SU-DHL-6 (cell line): ENCODE measurements at regions not wholly inside any gene's neighbourhood (a gene's known extent, or its start where the extent isn't known, plus 50 kb on each side); places are given as distances from the start of the nearest gene placed in this dataset.

Experiments
- H2AFZ ChIP-seq: fragments of 200-600 bp; sonication (generic); 2 replicates; pipeline ENCODE4 v1.6.1; 2014; ENCODE audit warnings: low read depth, mild to moderate bottlenecking, moderate library complexity, mixed read lengths, antibody characterized with exemption, low read length; ENCODE audit not compliant: severe bottlenecking
- H3F3A ChIP-seq: fragments of 200-600 bp; shearing (Covaris generic); 2 replicates; pipeline ENCODE4 v1.6.0; 2016; ENCODE audit warnings: antibody characterized with exemption, mild to moderate bottlenecking; ENCODE audit not compliant: insufficient read depth
- H3K27ac ChIP-seq: fragments of 200-600 bp; sonication (generic); 2 replicates; pipeline ENCODE4 v1.5.1; 2016; ENCODE audit warnings: low read depth, mild to moderate bottlenecking, low read length, moderate library complexity, mixed read lengths
- H3K27me3 ChIP-seq: fragments of 200-600 bp; sonication (generic), shearing (Covaris generic); 2 replicates; pipeline ENCODE4 v1.6.0; 2014; ENCODE audit warnings: mild to moderate bottlenecking, low read length
- H3K36me3 ChIP-seq: fragments of 200-600 bp; sonication (generic); 2 replicates; pipeline ENCODE4 v1.6.1; 2014; ENCODE audit warnings: mild to moderate bottlenecking, low read length, mixed read lengths
- H3K4me2 ChIP-seq: fragments of 300-600, 200-600 bp; shearing (Covaris generic), sonication (generic); 2 replicates; pipeline ENCODE4 v1.6.0; 2014; ENCODE audit warnings: low read length, low read depth, mild to moderate bottlenecking; ENCODE audit not compliant: poor library complexity, severe bottlenecking
- H3K4me3 ChIP-seq: fragments of 200-600 bp; sonication (generic); 2 replicates; pipeline ENCODE4 v1.5.1; 2014; ENCODE audit warnings: antibody characterized with exemption, low read length, mild to moderate bottlenecking, mixed read lengths; ENCODE audit not compliant: insufficient read depth, poor library complexity, severe bottlenecking
- H3K79me2 ChIP-seq: fragments of 200-600 bp; sonication (generic); 2 replicates; pipeline ENCODE4 v1.6.1; 2014; ENCODE audit warnings: mild to moderate bottlenecking, low read length, moderate library complexity; ENCODE audit not compliant: insufficient read depth
- H3K9ac ChIP-seq: fragments of 200-600 bp; sonication (generic); 2 replicates; pipeline ENCODE4 v1.7.0; 2014; ENCODE audit warnings: mild to moderate bottlenecking, low read length
- H3K9me2 ChIP-seq: fragments of 200-600 bp; sonication (generic); replicated peaks from 2 replicates; pipeline ENCODE4 v1.6.1; 2014; ENCODE audit warnings: low read length; ENCODE audit not compliant: insufficient read depth
- H3K9me3 ChIP-seq: fragments of 200-600 bp; sonication (generic); 2 replicates; pipeline ENCODE4 v1.6.1; 2014; ENCODE audit warnings: low read length, mixed read lengths; ENCODE audit not compliant: insufficient read depth
- H4K20me1 ChIP-seq: fragments of 200-600 bp; sonication (generic); 2 replicates; pipeline ENCODE4 v1.6.1; 2014; ENCODE audit warnings: low read depth, mild to moderate bottlenecking, antibody characterized with exemption, low read length, moderate library complexity, mixed read lengths
- EZH2phosphoT487 ChIP-seq: fragments of 200-600 bp; sonication (generic), shearing (Covaris generic); conservative IDR thresholded peaks from 2 replicates; pipeline ENCODE4 v1.6.1; 2018; ENCODE audit warnings: mild to moderate bottlenecking, antibody characterized with exemption, low read length, moderate library complexity, mixed read lengths
- TF ChIP-seq, protein P1 (sequence below): fragments of 200-600 bp; sonication (generic); IDR thresholded peaks from one replicate; pipeline ENCODE4 v1.5.1; 2017; ENCODE audit warnings: antibody characterized with exemption, mild to moderate bottlenecking, low read length, moderate library complexity; ENCODE audit not compliant: insufficient read depth, poor library complexity, severe bottlenecking

- Histone ChIP-seq H3K9me3 (no peaks in the 10 kb centered on the region), H3K9me2 (no peaks in the 10 kb centered on the region), H3K27me3 (no peaks in the 10 kb centered on the region), H3K79me2 (no peaks in the 10 kb centered on the region), H3K4me3 (no peak overlapping the region), H2AFZ (no peak overlapping the region), H3F3A (no peaks in the 10 kb centered on the region), H3K27ac (no peak overlapping the region), H4K20me1 (no peaks in the 10 kb centered on the region), H3K36me3 (no peaks in the 10 kb centered on the region), H3K4me2 (no peak overlapping the region), H3K9ac (no peak overlapping the region)
- TF ChIP-seq EZH2phosphoT487, result no peak
- TF ChIP-seq, protein P1, sequence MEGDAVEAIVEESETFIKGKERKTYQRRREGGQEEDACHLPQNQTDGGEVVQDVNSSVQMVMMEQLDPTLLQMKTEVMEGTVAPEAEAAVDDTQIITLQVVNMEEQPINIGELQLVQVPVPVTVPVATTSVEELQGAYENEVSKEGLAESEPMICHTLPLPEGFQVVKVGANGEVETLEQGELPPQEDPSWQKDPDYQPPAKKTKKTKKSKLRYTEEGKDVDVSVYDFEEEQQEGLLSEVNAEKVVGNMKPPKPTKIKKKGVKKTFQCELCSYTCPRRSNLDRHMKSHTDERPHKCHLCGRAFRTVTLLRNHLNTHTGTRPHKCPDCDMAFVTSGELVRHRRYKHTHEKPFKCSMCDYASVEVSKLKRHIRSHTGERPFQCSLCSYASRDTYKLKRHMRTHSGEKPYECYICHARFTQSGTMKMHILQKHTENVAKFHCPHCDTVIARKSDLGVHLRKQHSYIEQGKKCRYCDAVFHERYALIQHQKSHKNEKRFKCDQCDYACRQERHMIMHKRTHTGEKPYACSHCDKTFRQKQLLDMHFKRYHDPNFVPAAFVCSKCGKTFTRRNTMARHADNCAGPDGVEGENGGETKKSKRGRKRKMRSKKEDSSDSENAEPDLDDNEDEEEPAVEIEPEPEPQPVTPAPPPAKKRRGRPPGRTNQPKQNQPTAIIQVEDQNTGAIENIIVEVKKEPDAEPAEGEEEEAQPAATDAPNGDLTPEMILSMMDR, result no peak
Measured at GRCh38 chr10:35731828-35732227, 89.7 kb upstream of the FZD8 start.

- Histone ChIP-seq H3K9ac (no peak overlapping the region), H3K27me3 (no peaks in the 10 kb centered on the region), H3F3A (no peaks in the 10 kb centered on the region), H4K20me1 (no peaks in the 10 kb centered on the region), H2AFZ (no peak overlapping the region), H3K79me2 (no peaks in the 10 kb centered on the region), H3K27ac (no peak overlapping the region), H3K36me3 (no peaks in the 10 kb centered on the region), H3K9me2 (no peaks in the 10 kb centered on the region), H3K9me3 (no peaks in the 10 kb centered on the region), H3K4me3 (no peak overlapping the region), H3K4me2 (no peak overlapping the region)
- no peak for TF ChIP-seq EZH2phosphoT487
- TF ChIP-seq, protein P1, result no peak
Measured at GRCh38 chr10:35728341-35728740, 86.2 kb upstream of the FZD8 start.

GRCh38 chr10:35726846-35727245 is 84.8 kb upstream of the FZD8 start:
- Histone ChIP-seq H4K20me1 (no peaks in the 10 kb centered on the region), H3K4me3 (no peak overlapping the region), H3K27me3 (no peaks in the 10 kb centered on the region), H3F3A (no peaks in the 10 kb centered on the region), H3K36me3 (no peaks in the 10 kb centered on the region), H3K9me3 (no peaks in the 10 kb centered on the region), H3K79me2 (no peaks in the 10 kb centered on the region), H3K9ac (no peak overlapping the region), H3K27ac (no peak overlapping the region), H3K4me2 (no peak overlapping the region), H3K9me2 (no peaks in the 10 kb centered on the region), H2AFZ (no peak overlapping the region)
- TF ChIP-seq, protein P1, result no peak
- TF ChIP-seq EZH2phosphoT487, result no peak
